Thoracic aorta (tissue), 2 donors: ENCODE measurements at regions not wholly inside any gene's neighbourhood (a gene's known extent, or its start where the extent isn't known, plus 50 kb on each side); places are given as distances from the start of the nearest gene placed in this dataset.

ENCODE experiments used
- ATAC-seq: fragments of 150-250 bp; one replicate; pipeline ENCODE4 v1.8.0; 2017; ENCODE audit warnings: low read depth; ENCODE audit not compliant: insufficient number of reproducible peaks, low FRiP score
- DNase-seq: peaks from one replicate; pipeline ENCODE4 v3.0.0-alpha.2; 2020; ENCODE audit warnings: low spot score
- H3K27ac ChIP-seq, 2 donors: fragments of 200-600 bp; sonication (generic); 1 replicate in 1 of 2; 2 replicates in 1 of 2; pipeline ENCODE4 v1.5.1; 2016; ENCODE audit warnings: mild to moderate bottlenecking in 2 of 2, moderate library complexity in 2 of 2
- H3K27me3 ChIP-seq: fragments of 200-600 bp; sonication (generic); replicated peaks from 2 replicates; pipeline ENCODE4 v1.6.0; 2016; ENCODE audit warnings: mild to moderate bottlenecking; ENCODE audit not compliant: insufficient read depth
- H3K36me3 ChIP-seq: fragments of 200-600 bp; sonication (generic); one replicate; pipeline ENCODE4 v1.5.1; 2016
- H3K4me1 ChIP-seq, 2 donors: fragments of 200-600 bp; sonication (generic); 1 replicate in 1 of 2; 2 replicates in 1 of 2; pipeline versions ENCODE4 v1.5.1 to v1.6.0; 2016; ENCODE audit warnings: low read depth in 2 of 2, mild to moderate bottlenecking in 1 of 2; ENCODE audit not compliant: control insufficient read depth in 1 of 2
- H3K4me3 ChIP-seq: fragments of 200-600 bp; sonication (generic); 2 replicates; pipeline ENCODE4 v1.5.1; 2016; ENCODE audit warnings: mild to moderate bottlenecking
- H3K9me3 ChIP-seq: fragments of 200-600 bp; sonication (generic); 2 replicates; pipeline ENCODE4 v1.5.1; 2016
- CTCF ChIP-seq: fragments of 200-600 bp; sonication (generic); IDR thresholded peaks from one replicate; pipeline ENCODE4 v1.5.1; 2019; ENCODE audit warnings: antibody characterized with exemption

- Histone ChIP-seq H3K9me3 (no peaks in the 10 kb centered on the region), H3K4me1 (no peaks in the 10 kb centered on the region), H3K27me3 (no peaks in the 10 kb centered on the region), H3K27ac (no peak overlapping the region), H3K36me3 (no peaks in the 10 kb centered on the region), H3K4me3 (no peak overlapping the region)
- no peak for ATAC-seq
- DNase-seq: no peak
- no peak for TF ChIP-seq CTCF
These were observed 321.2 kb downstream of the ZNF621 start for GRCh38 chr3:40845916-40846315.

- DNase-seq: no peak
- Histone ChIP-seq H3K4me1 (no peaks in the 10 kb centered on the region), H3K27me3 (no peaks in the 10 kb centered on the region), H3K4me3 (no peak overlapping the region), H3K9me3 (no peaks in the 10 kb centered on the region), H3K27ac (no peak overlapping the region), H3K36me3 (no peaks in the 10 kb centered on the region)
- ATAC-seq: no peak
- no peak for TF ChIP-seq CTCF
These were observed 321.7 kb downstream of the ZNF621 start for GRCh38 chr3:40846451-40846850.

GRCh38 chr3:40847551-40847992 is 322.8 kb downstream of the ZNF621 start:
- ATAC-seq (no peak), DNase-seq (no peak)
- Histone ChIP-seq H3K36me3 (no peaks in the 10 kb centered on the region), H3K4me1 (no peaks in the 10 kb centered on the region), H3K4me3 (no peak overlapping the region), H3K27ac (no peak overlapping the region), H3K27me3 (no peaks in the 10 kb centered on the region), H3K9me3 (no peaks in the 10 kb centered on the region)
- no peak for TF ChIP-seq CTCF

GRCh38 chr3:40848421-40848820 is 323.7 kb downstream of the ZNF621 start:
- DNase-seq (no peak), ATAC-seq (no peak)
- Histone ChIP-seq H3K27ac (no peak overlapping the region), H3K27me3 (no peaks in the 10 kb centered on the region), H3K4me3 (no peak overlapping the region), H3K9me3 (no peaks in the 10 kb centered on the region), H3K36me3 (no peaks in the 10 kb centered on the region), H3K4me1 (no peaks in the 10 kb centered on the region)
- no peak for TF ChIP-seq CTCF

GRCh38 chr3:40850861-40851260 is 326.1 kb downstream of the ZNF621 start:
- TF ChIP-seq CTCF: no peak
- DNase-seq: no peak
- Histone ChIP-seq H3K4me3 (no peak overlapping the region), H3K4me1 (no peaks in the 10 kb centered on the region), H3K27me3 (no peaks in the 10 kb centered on the region), H3K27ac (no peak overlapping the region), H3K9me3 (no peaks in the 10 kb centered on the region), H3K36me3 (no peaks in the 10 kb centered on the region)
- ATAC-seq: no peak
